ENCODE measurements at regions not wholly inside any gene's neighbourhood (a gene's known extent, or its start where the extent isn't known, plus 50 kb on each side); places are given as distances from the start of the nearest gene placed in this dataset.

DNA sequence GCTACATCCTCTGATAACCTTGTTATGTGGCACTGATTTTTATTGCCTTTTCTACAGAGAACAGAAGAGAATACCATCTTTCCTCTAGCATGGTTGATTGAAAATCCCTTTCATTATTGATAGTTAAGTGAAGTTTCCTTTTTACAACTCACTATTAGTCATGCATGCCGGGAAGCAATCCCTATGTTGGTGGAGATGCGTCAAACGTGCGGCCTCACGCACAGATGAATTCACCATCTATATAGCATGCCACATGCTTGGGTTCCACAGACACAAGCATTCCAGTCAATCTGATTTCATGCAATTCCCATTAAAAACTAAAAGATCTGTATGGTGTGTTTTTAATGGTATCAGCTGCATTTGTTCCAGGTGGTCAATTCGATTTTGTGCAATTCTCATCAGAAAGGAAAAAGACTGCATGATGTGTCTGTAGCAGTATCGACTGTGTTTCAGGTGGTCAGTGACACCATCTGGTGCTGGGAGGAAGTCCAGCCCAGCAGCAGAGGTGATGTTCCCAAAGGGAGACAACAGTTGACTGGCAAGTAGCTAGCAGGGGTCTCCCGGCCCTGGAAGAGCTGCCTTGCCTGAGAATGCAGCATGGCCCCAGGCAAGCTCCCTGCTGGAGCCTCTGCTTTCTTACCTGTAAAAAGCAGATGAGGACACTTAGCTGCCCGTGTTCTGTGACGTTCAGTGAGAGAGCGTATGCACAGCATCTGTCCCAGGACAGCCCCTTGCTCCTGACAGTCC is 151.3 kb upstream of the NCK2 start:
- no peak for TF ChIP-seq POLR2A (IDR thresholded peaks at IDR 0.05; ENCODE audit: low read depth, low read length)
- TF ChIP-seq TAF1 (IDR thresholded peaks at IDR 0.05; ENCODE audit: low read depth, low read length) = no peak
- TF ChIP-seq POLR2AphosphoS5 (IDR thresholded peaks at IDR 0.05; ENCODE audit: low read depth, low read length) = no peak
